OCI-LY7 (cell line): ENCODE measurements at regions not wholly inside any gene's neighbourhood (a gene's known extent, or its start where the extent isn't known, plus 50 kb on each side); places are given as distances from the start of the nearest gene placed in this dataset.
A peak's percentile ranks its signal among the peaks of the same experiment; 100 is the strongest.

Experiments used
- BruUV-seq: library from RNA; stranded (reverse); fragments of 400-500 nt; replicated peaks from 2 replicates; lab custom pipeline; 2021; lab: Mats Ljungman, UMichigan
- CTCF ChIA-PET: fragments of 300-600 bp; sonication (Branson Sonifier 250); formaldehyde crosslinking; loops from one replicate; lab custom pipeline; 2022; ENCODE audit warnings: antibody characterized with exemption; ENCODE audit not compliant: unreplicated experiment; lab: Charles Lee
- POLR2A ChIA-PET: fragments of 300-600 bp; sonication (Branson Sonifier 250); formaldehyde crosslinking; loops from one replicate; lab custom pipeline; 2022; ENCODE audit warnings: antibody characterized with exemption; lab: Charles Lee
- DNase-seq: peaks from one replicate; pipeline ENCODE4 v3.0.0-alpha.2; 2015; ENCODE audit warnings: low spot score
- H2AFZ ChIP-seq: fragments of 200-600 bp; sonication (generic), shearing (Covaris generic); 2 replicates; pipeline ENCODE4 v1.6.1; 2014; ENCODE audit warnings: mild to moderate bottlenecking, antibody characterized with exemption, low read length, moderate library complexity
- H3K27ac ChIP-seq: fragments of 200-600 bp; sonication (generic); 2 replicates; pipeline ENCODE4 v1.5.1; 2014; ENCODE audit warnings: mixed run types, low read depth, mild to moderate bottlenecking, moderate library complexity, low read length, inconsistent platforms; ENCODE audit not compliant: poor library complexity, severe bottlenecking
- H3K36me3 ChIP-seq: fragments of 200-600 bp; sonication (generic); 2 replicates; pipeline ENCODE4 v1.6.1; 2014; ENCODE audit warnings: mild to moderate bottlenecking, antibody characterized with exemption, low read length, moderate library complexity, mixed read lengths; ENCODE audit not compliant: insufficient read depth
- H3K4me1 ChIP-seq: fragments of 200-600 bp; sonication (generic); 2 replicates; pipeline ENCODE4 v1.5.1; 2014; ENCODE audit warnings: mild to moderate bottlenecking, low read length; ENCODE audit not compliant: insufficient read depth, poor library complexity, severe bottlenecking
- H3K4me2 ChIP-seq: fragments of 200-600 bp; sonication (generic); 2 replicates; pipeline ENCODE4 v1.6.1; 2014; ENCODE audit warnings: mild to moderate bottlenecking, low read length
- H3K4me3 ChIP-seq: fragments of 200-600 bp; sonication (generic); 2 replicates; pipeline ENCODE4 v1.5.1; 2014; ENCODE audit warnings: mild to moderate bottlenecking, low read depth, low read length; ENCODE audit not compliant: poor library complexity, severe bottlenecking
- H3K79me2 ChIP-seq: fragments of 200-600 bp; sonication (generic); 2 replicates; pipeline ENCODE4 v1.6.1; 2016; ENCODE audit warnings: low read depth, mild to moderate bottlenecking, low read length, moderate library complexity, mixed read lengths; ENCODE audit not compliant: insufficient read depth
- H3K9me2 ChIP-seq: fragments of 200-600 bp; sonication (generic); 2 replicates; pipeline ENCODE4 v1.6.1; 2016; ENCODE audit warnings: mild to moderate bottlenecking, low read length, mixed read lengths; ENCODE audit not compliant: insufficient read depth
- H3K9me3 ChIP-seq: fragments of 200-600 bp; sonication (generic); 2 replicates; pipeline ENCODE4 v1.6.1; 2014; ENCODE audit warnings: mild to moderate bottlenecking, mixed run types, low read length, mixed read lengths
- H4K20me1 ChIP-seq: fragments of 200-600 bp; sonication (generic); 2 replicates; pipeline ENCODE4 v1.6.1; 2014; ENCODE audit warnings: mild to moderate bottlenecking, antibody characterized with exemption, low read length, moderate library complexity, mixed read lengths; ENCODE audit not compliant: insufficient read depth
- CTCF ChIP-seq: fragments of 200-600 bp; sonication (generic); conservative IDR thresholded peaks from 2 replicates; pipeline ENCODE4 v1.5.1; 2014; ENCODE audit warnings: mild to moderate bottlenecking, antibody characterized with exemption, low read length, moderate library complexity, mixed read lengths
- EZH2phosphoT487 ChIP-seq: fragments of 200-600 bp; sonication (generic); IDR thresholded peaks from 2 replicates; pipeline ENCODE4 v1.6.1; 2018; ENCODE audit warnings: low read depth, borderline replicate concordance, mild to moderate bottlenecking, mixed run types, antibody characterized with exemption, low read length, moderate library complexity, mixed read lengths
- intact Hi-C: fragments of 100-400 bp; cut with micrococcal nuclease; formaldehyde crosslinking; loops from one replicate; pipeline ENCODE4 v1.10.0; 2022; ENCODE audit not compliant: unreplicated experiment

DNA sequence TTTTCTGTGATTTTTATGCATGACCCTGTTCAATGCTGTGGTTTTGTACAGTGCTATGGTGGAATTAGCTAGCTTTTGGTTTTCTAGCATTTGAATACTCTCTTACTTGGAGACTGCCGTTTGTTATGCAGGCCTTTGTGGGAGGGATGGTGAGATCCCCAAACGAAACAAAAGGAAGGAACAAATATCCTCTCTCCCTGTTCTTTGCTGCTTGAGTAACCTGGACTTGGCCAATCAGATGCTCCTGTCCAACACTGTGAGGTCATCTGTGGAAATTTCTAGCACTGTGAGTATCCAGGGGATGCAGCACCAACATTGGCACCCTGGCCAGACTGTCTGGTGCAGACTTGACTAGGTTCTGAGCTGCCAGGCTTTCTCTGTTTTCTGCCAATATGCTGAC, 314.4 kb downstream of the ANKRD30A start:
- Histone ChIP-seq H3K9me2 (no peaks in the 10 kb centered on the region), H2AFZ (no peak overlapping the region), H3K4me1 (no peaks in the 10 kb centered on the region), H3K27ac (no peak overlapping the region), H3K79me2 (no peaks in the 10 kb centered on the region), H3K36me3 (no peaks in the 10 kb centered on the region), H4K20me1 (no peaks in the 10 kb centered on the region), H3K4me2 (no peak overlapping the region), H3K4me3 (no peak overlapping the region), H3K9me3 (no peaks in the 10 kb centered on the region)
- no TSS peak for BruUV-seq
- POLR2A ChIA-PET: no interaction called here
- no peak for DNase-seq
- CTCF ChIA-PET: no interaction called here
- no peak for TF ChIP-seq EZH2phosphoT487
- no peak for TF ChIP-seq CTCF
- intact Hi-C loops: no loop called here

DNA sequence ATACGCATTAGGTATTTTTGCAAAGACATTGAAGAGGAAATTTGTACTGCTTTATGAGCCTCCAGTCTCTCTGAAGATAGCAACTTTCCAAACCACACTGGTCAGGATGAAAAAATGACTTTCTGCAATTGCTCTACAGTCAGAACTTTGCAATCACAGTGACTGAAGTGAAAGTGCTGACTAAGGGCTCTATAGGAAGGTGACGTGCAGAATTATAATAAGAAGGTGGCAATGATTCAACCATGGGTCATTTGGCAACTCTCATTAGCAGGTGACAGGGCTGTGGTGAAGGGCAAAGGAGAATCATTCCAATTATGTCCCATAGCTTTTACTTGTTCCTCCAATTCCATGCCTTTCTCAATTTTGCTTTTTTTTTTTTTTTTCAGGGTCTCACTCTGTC, 311.0 kb downstream of the ANKRD30A start:
- BruUV-seq: no TSS peak
- Histone ChIP-seq H2AFZ (no peak overlapping the region), H3K27ac (no peak overlapping the region), H3K4me3 (no peak overlapping the region), H3K4me2 (no peak overlapping the region), H3K4me1 (no peaks in the 10 kb centered on the region), H4K20me1 (no peaks in the 10 kb centered on the region), H3K79me2 (no peaks in the 10 kb centered on the region), H3K9me3 (no peaks in the 10 kb centered on the region), H3K9me2 (no peaks in the 10 kb centered on the region), H3K36me3 (no peaks in the 10 kb centered on the region)
- CTCF ChIA-PET: no interaction called here
- POLR2A ChIA-PET: interaction anchor here (0.6 kb wide), 1 partner anchor 109 kb away, joined by 3 read pairs; no protein-coding TSS in a partner anchor
- intact Hi-C loops: no loop called here
- no peak for TF ChIP-seq EZH2phosphoT487
- no peak for DNase-seq

DNA sequence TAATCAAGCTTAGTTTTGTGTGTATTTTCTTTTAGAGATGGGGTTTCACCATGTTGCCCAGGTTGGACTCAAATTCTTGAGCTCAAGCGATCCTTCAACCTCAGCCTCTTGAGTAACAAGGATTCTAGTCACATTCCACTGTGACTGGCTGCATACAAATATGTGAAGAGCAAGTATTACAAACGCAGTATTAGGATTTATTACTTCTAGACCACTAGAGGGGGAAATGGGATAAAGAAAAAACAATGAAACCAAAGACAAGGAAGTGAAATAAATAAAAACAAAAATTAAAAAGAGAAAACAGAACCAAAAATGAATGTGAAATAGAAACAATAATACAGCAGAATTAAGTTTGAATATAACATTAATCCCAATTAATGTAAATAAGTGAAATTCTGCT, 308.7 kb downstream of the ANKRD30A start:
- H3K4me3 ChIP-seq: no peak overlapping the region
- no peaks in the 10 kb centered on the region for H4K20me1 ChIP-seq
- H3K4me1 ChIP-seq: no peaks in the 10 kb centered on the region
- no peak overlapping the region for H3K27ac ChIP-seq
- H3K9me2 ChIP-seq: no peaks in the 10 kb centered on the region
- no peak overlapping the region for H2AFZ ChIP-seq
- H3K79me2 ChIP-seq: no peaks in the 10 kb centered on the region
- POLR2A ChIA-PET: no interaction called here
- H3K36me3 ChIP-seq: no peaks in the 10 kb centered on the region
- H3K4me2 ChIP-seq: no peak overlapping the region
- no peak for TF ChIP-seq EZH2phosphoT487
- TF ChIP-seq CTCF: peak; percentile 55
- no peak for DNase-seq
- intact Hi-C loops: no loop called here
- BruUV-seq: no TSS peak
- no peaks in the 10 kb centered on the region for H3K9me3 ChIP-seq
- CTCF ChIA-PET: no interaction called here
